NCI-H1694 treated with DMSO at 0.1 percent for 48 hours (cell line): ENCODE measurements at regions not wholly inside any gene's neighbourhood (a gene's known extent, or its start where the extent isn't known, plus 50 kb on each side); places are given as distances from the start of the nearest gene placed in this dataset.
"Not testable (repeated sequence)": the region's sequence is repeated elsewhere in the genome, so short reads cannot be mapped to it uniquely, and the experiment has no call there.

Source experiments
- DNase-seq: peaks from one replicate; lab custom pipeline; 2025; lab: John Stamatoyannopoulos, UW

GRCh38 chr9:94191706-94192105, 67.4 kb upstream of the ZNF169 start:
- DNase-seq = not testable (repeated sequence)

GRCh38 chr9:94198414-94198813, 60.7 kb upstream of the ZNF169 start:
- DNase-seq = no peak

GRCh38 chr9:94199776-94200175, 59.3 kb upstream of the ZNF169 start:
- no peak for DNase-seq

- DNase-seq = no peak
These were observed 54.9 kb upstream of the ZNF169 start for GRCh38 chr9:94204174-94204573.

- no peak for DNase-seq
These were observed 51.3 kb upstream of the ZNF169 start for GRCh38 chr9:94207781-94208180.
